Body of pancreas (tissue), 4 donors: ENCODE measurements at regions not wholly inside any gene's neighbourhood (a gene's known extent, or its start where the extent isn't known, plus 50 kb on each side); places are given as distances from the start of the nearest gene placed in this dataset.

ENCODE experiments used
- ATAC-seq: fragments of 150-250 bp; one replicate; pipeline ENCODE4 v1.9.1; 2016
- DNase-seq, 4 donors: peaks; one replicate each; pipeline ENCODE4 v3.0.0-alpha.2; 2019
- H3K27ac ChIP-seq, 4 donors: fragments of 200-600 bp; sonication (generic); 1 replicate in 3 of 4; 2 replicates in 1 of 4; pipeline versions ENCODE4 v1.5.1 to v1.6.1; 2016 to 2019; ENCODE audit warnings: mild to moderate bottlenecking in 1 of 4, mixed read lengths in 1 of 4, moderate library complexity in 1 of 4
- H3K27me3 ChIP-seq, 2 donors: fragments of 200-600 bp; sonication (generic); one replicate each; pipeline ENCODE4 v1.6.0; 2016; ENCODE audit warnings: mild to moderate bottlenecking in 1 of 2
- H3K36me3 ChIP-seq, 2 donors: fragments of 200-600 bp; sonication (generic); replicated peaks in 1 of 2; 2 replicates each; pipeline ENCODE4 v1.5.1; 2016; ENCODE audit warnings: low read depth in 2 of 2; ENCODE audit not compliant: insufficient read depth in 1 of 2
- H3K4me1 ChIP-seq: fragments of 200-600 bp; sonication (generic); one replicate; pipeline ENCODE4 v1.6.0; 2016
- H3K4me3 ChIP-seq, 2 donors: fragments of 200-600 bp; sonication (generic); 1 replicate in 1 of 2; 2 replicates in 1 of 2; pipeline ENCODE4 v1.5.1; 2016 to 2019
- H3K9me3 ChIP-seq, 3 donors: fragments of 200-600 bp; sonication (generic); 1 replicate in 2 of 3; 2 replicates in 1 of 3; pipeline ENCODE4 v1.5.1; 2016
- CTCF ChIP-seq, 7 experiments: fragments of 450-650 bp in 4 of 7; fragments of 200-600 bp in 3 of 7; sonication (generic) in 3 of 7; IDR thresholded peaks; one replicate each; pipeline ENCODE4 v1.5.1; 2016 to 2019; ENCODE audit warnings: antibody characterized with exemption in 7 of 7
- POLR2A ChIP-seq, 3 donors: fragments of 450-650 bp; IDR thresholded peaks; one replicate each; pipeline ENCODE4 v1.6.1; 2016; ENCODE audit warnings: antibody characterized with exemption in 3 of 3, mild to moderate bottlenecking in 2 of 3
- WGBS, 2 donors: methylation state at CpG; one replicate each; pipeline ENCODE4 v1.1.5; 2017; 5-methylcytosine and 5-hydroxymethylcytosine counted together
- intact Hi-C: fragments of 100-400 bp; cut with DNase I; formaldehyde crosslinking; loops from one replicate; pipeline ENCODE4 v1.15.1; 2023

- H3K27ac ChIP-seq = peak overlapping the region in 3 of 4 donors; percentile 6 to 54 (median 42)
- H3K4me1 ChIP-seq = peaks cover 41% of the 10 kb centered on the region
- no peak for TF ChIP-seq POLR2A (IDR thresholded peaks at IDR 0.05)
- TF ChIP-seq CTCF (IDR thresholded peaks at IDR 0.05) = no peak
- ATAC-seq (peak; percentile 76), DNase-seq (peak; percentile 74 to 85 (median 82))
- WGBS, 2 donors = 54 to 57% methylated on average over 11 to 17 of the region's 17 CpGs
- H3K9me3 ChIP-seq = no peaks in the 10 kb centered on the region
- H3K27me3 ChIP-seq = no peaks in the 10 kb centered on the region
- H3K36me3 ChIP-seq = no peaks in the 10 kb centered on the region
- H3K4me3 ChIP-seq = no peak overlapping the region
- intact Hi-C loops = no loop called here
These were observed 150.5 kb upstream of the IQSEC1 start for GRCh38 chr3:13223574-13224237.

- no peaks in the 10 kb centered on the region for H3K9me3 ChIP-seq
- H3K27ac ChIP-seq = peak overlapping the region in 3 of 4 donors; percentile 6 to 54 (median 42)
- DNase-seq = no peak
- peaks cover 41% of the 10 kb centered on the region for H3K4me1 ChIP-seq
- no peaks in the 10 kb centered on the region for H3K27me3 ChIP-seq
- H3K4me3 ChIP-seq = no peak overlapping the region
- 87% methylated on average over 6 to 9 of the region's 10 CpGs for WGBS, 2 donors
- H3K36me3 ChIP-seq = no peaks in the 10 kb centered on the region
- TF ChIP-seq CTCF (IDR thresholded peaks at IDR 0.05) (no peak), POLR2A (IDR thresholded peaks at IDR 0.05) (no peak)
- no peak for ATAC-seq
- intact Hi-C loops = no loop called here
These were observed 149.8 kb upstream of the IQSEC1 start for GRCh38 chr3:13222891-13223573.

GRCh38 chr3:13222131-13222530, 148.9 kb upstream of the IQSEC1 start:
- 81 to 90% methylated on average over 9 of the region's 9 CpGs for WGBS, 2 donors

GRCh38 chr3:13221491-13222061, 148.3 kb upstream of the IQSEC1 start:
- Histone ChIP-seq H3K36me3 (no peaks in the 10 kb centered on the region), H3K27ac (peak overlapping the region in 1 of 4 donors; percentile 90), H3K4me3 (no peak overlapping the region), H3K4me1 (peaks cover 41% of the 10 kb centered on the region), H3K9me3 (no peaks in the 10 kb centered on the region), H3K27me3 (no peaks in the 10 kb centered on the region)
- ATAC-seq = no peak
- no peak for TF ChIP-seq CTCF (IDR thresholded peaks at IDR 0.05)
- TF ChIP-seq POLR2A (IDR thresholded peaks at IDR 0.05) = no peak
- WGBS, 2 donors = 90 to 92% methylated on average over 13 to 14 of the region's 17 CpGs
- DNase-seq = no peak
- intact Hi-C loops = no loop called here

More at GRCh38 chr3:13222131-13222530, 148.9 kb upstream of the IQSEC1 start:
- Histone ChIP-seq H3K4me1 (peaks cover 41% of the 10 kb centered on the region), H3K36me3 (no peaks in the 10 kb centered on the region), H3K9me3 (no peaks in the 10 kb centered on the region), H3K4me3 (no peak overlapping the region), H3K27me3 (no peaks in the 10 kb centered on the region), H3K27ac (no peak overlapping the region)
- intact Hi-C loops = no loop called here
- ATAC-seq (no peak), DNase-seq (no peak)
- TF ChIP-seq POLR2A (IDR thresholded peaks at IDR 0.05) = no peak
- no peak for TF ChIP-seq CTCF (IDR thresholded peaks at IDR 0.05)
